ENCODE measurements at regions not wholly inside any gene's neighbourhood (a gene's known extent, or its start where the extent isn't known, plus 50 kb on each side); places are given as distances from the start of the nearest gene placed in this dataset.
"Not testable (repeated sequence)": the region's sequence is repeated elsewhere in the genome, so short reads cannot be mapped to it uniquely, and the experiment has no call there.

DNA sequence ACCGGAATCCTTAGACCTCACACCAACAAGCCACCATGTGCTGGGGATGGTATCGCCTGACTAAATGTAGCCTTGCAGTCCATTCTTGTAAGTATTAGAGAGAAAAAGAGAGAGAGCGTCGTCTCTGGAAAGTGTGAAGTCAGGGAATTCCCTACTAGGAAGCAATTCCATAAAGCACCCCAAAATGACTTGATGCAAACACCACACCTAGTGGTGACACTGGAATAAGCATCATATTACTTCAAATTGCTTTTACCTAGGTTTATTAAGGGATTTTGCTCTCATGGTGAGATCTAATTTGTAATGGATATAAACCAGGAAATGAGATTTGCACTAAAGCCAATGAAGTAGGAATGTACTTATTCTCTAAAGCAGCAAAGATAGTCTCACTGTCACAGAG is 111.4 kb upstream of the METTL9 start:
- 78% methylated on average over 3 of the region's 4 CpGs; no CpG with 5 or more reads in 1 of the 2 donors for WGBS, 2 donors (ENCODE audit: low coverage in 1 of 2)
- not testable (repeated sequence) for H3K9me3 ChIP-seq, ATAC-seq, H3K4me1 ChIP-seq, H3K27me3 ChIP-seq, H3K36me3 ChIP-seq, H3K4me3 ChIP-seq, H3K27ac ChIP-seq

DNA sequence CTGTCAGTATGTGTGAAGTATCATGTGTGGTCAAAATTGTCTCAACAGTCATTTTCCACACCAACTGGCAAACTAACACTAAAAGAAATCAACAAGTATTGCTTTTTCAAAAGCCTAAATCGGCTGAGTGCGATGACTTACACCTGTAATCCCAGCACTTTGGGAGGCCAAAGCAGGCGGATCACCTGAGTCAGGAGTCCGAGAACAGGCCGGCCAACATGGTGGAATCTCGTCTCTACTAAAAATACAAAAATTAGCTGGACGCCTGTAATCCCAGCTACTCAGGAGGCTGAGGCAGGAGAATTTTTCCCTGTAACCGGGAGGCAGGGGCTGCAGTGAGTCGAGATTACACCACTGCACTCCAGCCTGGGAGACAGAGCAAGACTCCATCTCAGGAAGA is 100.3 kb upstream of the METTL9 start:
- H3K36me3 ChIP-seq, H3K27me3 ChIP-seq, H3K27ac ChIP-seq, H3K9me3 ChIP-seq, ATAC-seq, H3K4me3 ChIP-seq: not testable (repeated sequence)
- peaks cover 0 to 18% (median 3%) of the 10 kb centered on the region in 3 donors for H3K4me1 ChIP-seq
- WGBS, 2 donors (ENCODE audit: low coverage in 1 of 2), result 62% methylated on average over 7 of the region's 9 CpGs; no CpG with 5 or more reads in 1 of the 2 donors

DNA sequence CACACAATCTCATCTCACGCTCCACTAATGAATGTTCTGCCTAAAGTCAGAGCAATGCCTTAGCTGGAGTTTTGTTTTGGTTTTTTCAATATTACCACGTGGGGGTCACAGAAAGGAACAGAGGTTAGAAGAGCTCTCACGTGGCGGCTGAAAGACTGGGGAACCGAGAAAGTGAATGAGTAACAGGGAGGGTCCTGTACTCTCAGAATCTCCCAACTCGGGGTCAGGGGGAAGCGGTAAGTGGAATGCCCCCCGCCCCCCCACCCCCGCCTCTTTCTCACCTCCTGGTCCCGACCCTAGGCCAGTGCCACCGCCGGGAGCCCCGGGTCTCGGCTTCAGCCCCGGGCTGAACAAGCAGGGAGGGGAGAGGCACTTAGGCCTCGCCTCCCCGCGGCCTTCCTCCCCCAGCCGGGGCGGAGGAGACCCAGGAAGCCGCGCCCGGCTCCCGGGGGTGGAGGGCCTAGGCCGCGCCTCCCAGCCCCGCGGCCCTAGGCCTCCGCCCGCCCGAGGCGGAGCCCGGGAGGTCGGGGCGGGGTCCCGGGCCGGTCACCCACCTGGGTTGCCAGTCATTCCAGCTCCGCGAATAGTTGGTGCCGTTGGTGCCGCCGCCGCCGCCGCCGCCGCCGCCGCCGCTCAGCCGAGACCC is 98.0 kb upstream of the METTL9 start:
- not testable (repeated sequence) for H3K27me3 ChIP-seq, H3K36me3 ChIP-seq, H3K9me3 ChIP-seq
- TF ChIP-seq POLR2A (IDR thresholded peaks at IDR 0.05), result peak in 1 of 2 donors; percentile 6
- peak; percentile 71 for ATAC-seq
- Histone ChIP-seq H3K4me1 (peaks cover 0 to 34% (median 3%) of the 10 kb centered on the region in 3 donors), H3K4me3 (peak overlapping the region; percentile 43 to 87), H3K27ac (peak overlapping the region; percentile 69 to 98 (median 94))
- WGBS, 2 donors (ENCODE audit: low coverage in 1 of 2), result no CpG with 5 or more reads among the region's 51 CpGs

DNA sequence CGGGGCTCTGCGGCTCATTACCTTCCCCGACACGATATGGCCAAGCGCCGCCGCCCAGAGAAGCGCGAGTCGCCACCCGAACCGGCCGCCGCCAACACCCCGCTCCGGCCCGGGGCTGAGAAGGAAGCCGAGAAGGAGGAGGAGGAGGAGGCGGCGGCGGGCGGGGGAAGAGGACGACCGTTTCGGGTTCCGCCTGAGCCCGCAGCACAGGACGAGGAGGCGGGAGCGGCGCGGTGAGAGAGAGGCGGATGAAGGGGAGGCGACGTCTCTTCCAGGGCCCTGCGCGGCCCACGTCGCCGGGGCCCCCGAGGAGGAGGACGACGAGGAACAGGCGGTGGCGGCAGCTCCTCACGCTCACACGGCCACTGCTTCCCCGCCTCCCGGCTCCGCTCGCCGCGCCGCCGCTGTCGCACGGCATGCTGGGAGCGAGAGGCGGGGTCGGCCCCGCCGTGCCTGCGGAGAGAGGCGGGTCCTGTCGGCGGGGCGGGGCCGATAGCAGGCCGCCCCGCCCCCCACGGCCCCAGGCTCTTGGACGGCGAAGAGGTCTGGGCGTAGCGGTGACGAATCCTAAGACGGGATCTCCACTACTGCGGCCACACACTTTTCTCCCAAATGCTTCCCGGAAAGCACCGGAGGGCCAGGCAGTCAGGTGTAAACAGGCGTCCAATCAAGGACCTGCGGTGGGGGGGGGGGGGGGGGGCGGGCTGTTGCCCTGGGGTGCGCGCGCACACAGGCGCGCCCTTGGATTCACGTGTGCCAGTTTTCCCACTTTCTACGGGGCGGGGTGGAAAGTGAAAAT is 97.3 kb upstream of the METTL9 start:
- Histone ChIP-seq H3K9me3 (no peaks in the 10 kb centered on the region), H3K4me1 (peaks cover 0 to 41% (median 5%) of the 10 kb centered on the region in 3 donors), H3K4me3 (peak overlapping the region; percentile 43 to 87), H3K36me3 (peaks cover 0 to 7% of the 10 kb centered on the region in 2 donors), H3K27me3 (no peaks in the 10 kb centered on the region), H3K27ac (peak overlapping the region; percentile 69 to 98 (median 94))
- 0% methylated on average over 19 of the region's 91 CpGs; no CpG with 5 or more reads in 1 of the 2 donors for WGBS, 2 donors (ENCODE audit: low coverage in 1 of 2)
- TF ChIP-seq, protein P1, sequence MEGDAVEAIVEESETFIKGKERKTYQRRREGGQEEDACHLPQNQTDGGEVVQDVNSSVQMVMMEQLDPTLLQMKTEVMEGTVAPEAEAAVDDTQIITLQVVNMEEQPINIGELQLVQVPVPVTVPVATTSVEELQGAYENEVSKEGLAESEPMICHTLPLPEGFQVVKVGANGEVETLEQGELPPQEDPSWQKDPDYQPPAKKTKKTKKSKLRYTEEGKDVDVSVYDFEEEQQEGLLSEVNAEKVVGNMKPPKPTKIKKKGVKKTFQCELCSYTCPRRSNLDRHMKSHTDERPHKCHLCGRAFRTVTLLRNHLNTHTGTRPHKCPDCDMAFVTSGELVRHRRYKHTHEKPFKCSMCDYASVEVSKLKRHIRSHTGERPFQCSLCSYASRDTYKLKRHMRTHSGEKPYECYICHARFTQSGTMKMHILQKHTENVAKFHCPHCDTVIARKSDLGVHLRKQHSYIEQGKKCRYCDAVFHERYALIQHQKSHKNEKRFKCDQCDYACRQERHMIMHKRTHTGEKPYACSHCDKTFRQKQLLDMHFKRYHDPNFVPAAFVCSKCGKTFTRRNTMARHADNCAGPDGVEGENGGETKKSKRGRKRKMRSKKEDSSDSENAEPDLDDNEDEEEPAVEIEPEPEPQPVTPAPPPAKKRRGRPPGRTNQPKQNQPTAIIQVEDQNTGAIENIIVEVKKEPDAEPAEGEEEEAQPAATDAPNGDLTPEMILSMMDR (IDR thresholded peaks at IDR 0.05), result peak in 2 of 4 experiments; percentile 15 to 31
- TF ChIP-seq POLR2AphosphoS5 (IDR thresholded peaks at IDR 0.05) (peak; percentile 86), POLR2A (IDR thresholded peaks at IDR 0.05) (peak; percentile 89 to 93), EP300 (IDR thresholded peaks at IDR 0.05) (no peak)
- peak; percentile 97 for ATAC-seq

DNA sequence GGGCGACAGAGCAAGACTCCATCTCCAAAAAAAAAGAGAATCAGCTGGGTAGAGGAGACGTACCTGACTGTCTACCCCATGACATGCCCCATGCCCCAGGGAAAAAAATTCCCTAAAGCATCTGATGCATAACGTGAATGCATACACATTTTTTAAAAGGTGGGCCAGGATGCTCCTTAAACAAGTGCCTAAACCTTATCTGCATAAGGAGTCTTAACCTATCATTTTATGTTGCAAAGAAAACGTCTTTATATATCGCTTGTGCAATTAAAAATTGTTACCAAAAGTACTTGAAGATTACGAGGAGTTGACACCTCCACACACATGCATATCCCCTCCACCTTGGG is 95.8 kb upstream of the METTL9 start:
- not testable (repeated sequence) for H3K4me3 ChIP-seq, H3K27me3 ChIP-seq, H3K36me3 ChIP-seq, ATAC-seq, H3K9me3 ChIP-seq
- peaks cover 0 to 56% (median 18%) of the 10 kb centered on the region in 3 donors for H3K4me1 ChIP-seq
- 86 to 87% methylated on average over 6 of the region's 6 CpGs for WGBS, 2 donors (ENCODE audit: low coverage in 1 of 2)
- H3K27ac ChIP-seq, result peak overlapping the region in 3 of 4 donors; percentile 92 to 98 (median 97)

DNA sequence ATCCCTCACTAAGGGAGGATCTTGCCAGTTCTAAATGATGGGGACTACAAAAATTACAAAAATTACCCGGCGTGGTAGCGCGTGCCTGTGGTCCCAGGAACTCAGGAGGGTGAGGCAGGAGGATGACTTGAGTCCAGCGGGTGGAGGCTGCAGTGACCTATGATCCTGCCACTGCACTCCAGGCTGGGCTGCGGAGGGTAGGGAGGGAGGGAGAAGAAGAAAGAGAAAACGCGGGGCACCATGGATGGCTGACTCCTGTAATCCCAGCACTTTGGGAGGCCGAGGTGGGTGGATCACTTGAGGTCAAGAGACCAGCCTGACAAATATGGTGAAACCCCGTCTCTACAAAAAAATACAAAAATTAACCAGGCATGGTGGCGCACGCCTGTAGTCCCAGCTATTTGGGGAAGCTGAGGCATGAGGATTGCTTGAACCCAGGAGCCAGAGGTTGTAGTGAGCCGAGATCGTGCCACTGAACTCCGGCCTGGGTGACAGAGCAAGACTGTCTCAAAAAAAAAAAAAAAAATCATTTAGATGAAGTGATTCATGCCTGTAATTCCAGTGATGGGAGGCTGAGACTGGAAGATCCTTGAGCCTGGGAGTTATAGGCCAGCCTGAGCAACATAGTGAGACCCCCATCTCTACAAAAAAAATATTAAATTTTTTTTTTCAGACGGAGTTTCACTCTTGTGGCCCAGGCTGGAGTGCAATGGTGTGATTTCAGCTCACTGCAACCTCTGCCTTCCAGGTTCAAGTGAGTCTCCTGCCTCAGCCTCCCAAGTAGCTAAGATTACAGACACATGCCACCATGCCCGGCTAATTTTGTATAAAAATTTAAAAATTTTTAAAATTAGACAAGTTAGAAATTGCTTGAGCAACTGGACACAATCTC is 95.2 kb upstream of the METTL9 start:
- H3K27me3 ChIP-seq, ATAC-seq, H3K4me3 ChIP-seq, H3K9me3 ChIP-seq, H3K36me3 ChIP-seq: not testable (repeated sequence)
- Histone ChIP-seq H3K27ac (peak overlapping the region in 2 of 4 donors; percentile 27 to 98), H3K4me1 (peaks cover 0 to 62% (median 23%) of the 10 kb centered on the region in 3 donors)
- 88 to 89% methylated on average over 17 of the region's 17 CpGs for WGBS, 2 donors (ENCODE audit: low coverage in 1 of 2)

DNA sequence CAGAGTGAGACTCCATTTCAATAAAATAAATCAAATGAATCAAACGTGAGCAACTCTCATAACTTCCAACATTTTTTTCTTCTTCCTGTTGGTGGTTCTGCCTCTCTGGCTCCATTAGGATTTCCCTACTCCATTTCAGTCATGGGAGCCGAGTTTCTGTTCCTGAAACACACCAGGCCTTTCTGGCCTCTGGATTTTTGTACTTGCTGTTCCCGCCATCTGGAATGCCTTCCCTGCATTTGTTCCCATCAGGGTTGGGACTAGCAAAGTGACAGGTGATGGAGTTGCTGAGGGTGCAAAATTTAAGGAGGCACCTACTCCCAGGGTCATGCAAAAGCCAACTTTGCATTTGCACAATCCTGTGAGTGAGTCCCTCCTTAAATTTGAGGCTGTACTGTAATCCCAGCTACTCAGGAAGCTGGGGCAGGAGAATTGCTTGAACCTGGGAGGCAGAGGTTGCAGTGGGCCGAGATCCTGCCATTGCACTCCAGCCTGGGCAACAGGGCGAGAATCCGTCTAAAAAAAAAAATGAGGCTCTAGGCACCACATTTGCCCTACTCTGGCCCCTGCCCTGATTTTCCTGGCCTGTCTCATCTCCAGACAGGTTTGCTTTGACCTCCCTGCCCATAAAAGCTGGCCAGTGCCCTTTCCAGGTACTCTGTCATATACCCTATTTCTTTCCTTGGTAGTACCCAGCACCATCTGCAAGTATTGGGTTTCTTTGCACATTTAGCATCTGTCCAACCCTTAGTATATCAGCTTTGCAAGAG is 93.4 kb upstream of the METTL9 start:
- WGBS, 2 donors (ENCODE audit: low coverage in 1 of 2), result 75 to 88% methylated on average over 3 to 6 of the region's 6 CpGs
- peak overlapping the region in 1 of 4 donors; percentile 38 for H3K27ac ChIP-seq
- H3K27me3 ChIP-seq, H3K4me3 ChIP-seq, ATAC-seq, H3K36me3 ChIP-seq, H3K9me3 ChIP-seq: not testable (repeated sequence)
- H3K4me1 ChIP-seq, result peaks cover 4 to 79% (median 41%) of the 10 kb centered on the region in 3 donors

DNA sequence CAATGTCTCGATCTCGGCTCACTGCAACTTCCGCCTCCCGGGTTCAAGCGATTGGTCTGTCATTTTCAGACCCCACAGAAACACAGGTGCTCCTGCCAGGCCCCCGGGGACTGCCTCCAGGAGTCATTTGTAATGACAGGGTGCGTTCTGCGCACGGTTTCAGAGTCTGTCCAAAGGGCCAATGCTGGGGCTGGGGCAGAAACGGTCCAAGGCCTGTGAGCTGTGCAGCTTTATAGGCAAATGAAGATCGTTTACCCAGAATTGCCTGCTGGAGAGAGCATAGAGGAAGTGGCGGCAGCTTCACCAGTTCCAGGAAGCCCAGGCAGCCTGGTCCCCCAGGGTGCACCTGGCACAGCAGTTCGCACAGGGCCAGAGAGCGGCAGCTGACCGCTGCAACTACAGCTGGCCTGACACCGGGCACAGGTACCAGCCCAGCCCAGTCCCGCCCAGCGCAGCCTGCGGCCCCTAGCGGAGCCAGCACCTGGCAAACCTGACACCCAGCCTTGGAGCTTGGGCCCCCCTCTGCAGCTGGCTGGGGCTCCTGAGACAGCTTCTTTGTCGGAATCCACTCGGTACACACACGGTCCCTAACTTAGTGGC is 92.4 kb upstream of the METTL9 start:
- H3K9me3 ChIP-seq, H3K27me3 ChIP-seq, ATAC-seq, H3K4me3 ChIP-seq, H3K36me3 ChIP-seq: not testable (repeated sequence)
- WGBS, 2 donors (ENCODE audit: low coverage in 1 of 2), result 76 to 84% methylated on average over 14 to 19 of the region's 23 CpGs
- peak overlapping the region in 3 of 4 donors; percentile 86 to 88 (median 88) for H3K27ac ChIP-seq
- H3K4me1 ChIP-seq, result peaks cover 7 to 90% (median 51%) of the 10 kb centered on the region in 3 donors

All from gastroesophageal sphincter (tissue), 4 donors.